PC-3 (cell line): ENCODE measurements at regions not wholly inside any gene's neighbourhood (a gene's known extent, or its start where the extent isn't known, plus 50 kb on each side); places are given as distances from the start of the nearest gene placed in this dataset.
"Not testable (repeated sequence)": the region's sequence is repeated elsewhere in the genome, so short reads cannot be mapped to it uniquely, and the experiment has no call there.

ENCODE experiments used
- CTCF ChIP-seq: fragments of 300-600 bp; sonication (generic); conservative IDR thresholded peaks from 2 replicates; pipeline ENCODE4 v1.5.1; 2017; ENCODE audit warnings: antibody characterized with exemption, low read depth, mild to moderate bottlenecking, low read length
- EZH2phosphoT487 ChIP-seq: fragments of 300-600 bp; sonication (generic); IDR thresholded peaks from 2 replicates; pipeline ENCODE4 v1.6.1; 2018; ENCODE audit warnings: mild to moderate bottlenecking, antibody characterized with exemption, low read length, borderline replicate concordance

GRCh38 chr17:22298484-22298951 lies 606.2 kb downstream of the KCNJ18 start:
- not testable (repeated sequence) for TF ChIP-seq CTCF, EZH2phosphoT487
